ENCODE measurements at regions not wholly inside any gene's neighbourhood (a gene's known extent, or its start where the extent isn't known, plus 50 kb on each side); places are given as distances from the start of the nearest gene placed in this dataset.

- H3K23me2 ChIP-seq (ENCODE audit: insufficient read length, low read depth, low read length, poor library complexity, severe bottlenecking) = no peaks in the 10 kb centered on the region
Measured at GRCh38 chr4:86493460-86493859, 100.7 kb upstream of the PTPN13 start.

More at GRCh38 chr4:86493460-86493859, 100.7 kb upstream of the PTPN13 start:
- Histone ChIP-seq H3K4me1 (ENCODE audit: insufficient read depth, low read length) (peaks cover 4% of the 10 kb centered on the region; the same call in 1 of the 2 replicates), H3T11ph (ENCODE audit: low read length) (no peak overlapping the region), H4K91ac (ENCODE audit: insufficient read length, low read depth, low read length) (no peak overlapping the region), H3K9me3 (ENCODE audit: control insufficient read depth, low read depth, low read length) (no peaks in the 10 kb centered on the region), H3K56ac (ENCODE audit: insufficient read length, low read depth, low read length) (no peak overlapping the region), H2AFZ (ENCODE audit: low read length) (no peak overlapping the region), H4K20me1 (ENCODE audit: control insufficient read depth, insufficient read depth, insufficient read length) (no peaks in the 10 kb centered on the region), H3K14ac (ENCODE audit: insufficient read depth, low read length) (no peak overlapping the region), H3K9ac (ENCODE audit: extremely low read depth, insufficient read length, low read length) (no peak overlapping the region), H4K5ac (ENCODE audit: insufficient read length, low read depth, low read length) (no peak overlapping the region), H2BK15ac (ENCODE audit: low read depth, low read length) (no peak overlapping the region), H3K23ac (ENCODE audit: insufficient read length, low read depth, low read length) (no peak overlapping the region), H3K27ac (ENCODE audit: insufficient read length, low read depth, low read length) (no peak overlapping the region), H4K8ac (replicated peaks; ENCODE audit: insufficient read length, low read depth, low read length) (no peak overlapping the region), H2BK12ac (ENCODE audit: insufficient read length, low read depth, low read length) (no peak overlapping the region), H3K79me1 (ENCODE audit: insufficient read depth, low read depth, low read length, poor library complexity, severe bottlenecking) (no peaks in the 10 kb centered on the region), H3K27me3 (ENCODE audit: insufficient read depth, low read length) (no peaks in the 10 kb centered on the region), H3K4me2 (ENCODE audit: insufficient read depth, insufficient read length, low read length) (no peak overlapping the region), H2BK20ac (ENCODE audit: low read depth, low read length, poor library complexity, severe bottlenecking) (no peak overlapping the region), H3K79me2 (ENCODE audit: insufficient read depth, low read length) (no peaks in the 10 kb centered on the region), H2BK5ac (ENCODE audit: insufficient read length, low read length) (no peak overlapping the region), H3K4ac (ENCODE audit: low read depth, low read length) (no peak overlapping the region), H2AK5ac (ENCODE audit: insufficient read length, low read length) (no peak overlapping the region), H2BK120ac (ENCODE audit: low read depth, low read length, poor library complexity, severe bottlenecking) (no peak overlapping the region), H3K18ac (ENCODE audit: insufficient read length, low read depth, low read length) (no peak overlapping the region)
- H3K9me3 Mint-ChIP-seq = peaks cover 0 to 4% of the 10 kb centered on the region in 2 experiments; a peak in 3 of 5 replicates
- TF ChIP-seq CTCF (conservative IDR thresholded peaks at IDR 0.05) = no peak
- DNase-seq = no peak
- H3K36me3 Mint-ChIP-seq (ENCODE audit: insufficient read depth in 1 of 3, low read depth in 3 of 3) = peaks cover 5 to 15% (median 10%) of the 10 kb centered on the region in 3 experiments
- H3K27me3 Mint-ChIP-seq (ENCODE audit: low read depth) = no peaks in the 10 kb centered on the region
- H3K4me3 Mint-ChIP-seq = no peak overlapping the region
- peaks cover 31 to 36% of the 10 kb centered on the region in 2 experiments for H3K4me1 Mint-ChIP-seq
- H3K27ac Mint-ChIP-seq = peak overlapping the region in 1 of 3 experiments; percentile 17; a peak in 2 of 7 replicates

Data from H9 (cell line).